ENCODE measurements at regions not wholly inside any gene's neighbourhood (a gene's known extent, or its start where the extent isn't known, plus 50 kb on each side); places are given as distances from the start of the nearest gene placed in this dataset.

DNA sequence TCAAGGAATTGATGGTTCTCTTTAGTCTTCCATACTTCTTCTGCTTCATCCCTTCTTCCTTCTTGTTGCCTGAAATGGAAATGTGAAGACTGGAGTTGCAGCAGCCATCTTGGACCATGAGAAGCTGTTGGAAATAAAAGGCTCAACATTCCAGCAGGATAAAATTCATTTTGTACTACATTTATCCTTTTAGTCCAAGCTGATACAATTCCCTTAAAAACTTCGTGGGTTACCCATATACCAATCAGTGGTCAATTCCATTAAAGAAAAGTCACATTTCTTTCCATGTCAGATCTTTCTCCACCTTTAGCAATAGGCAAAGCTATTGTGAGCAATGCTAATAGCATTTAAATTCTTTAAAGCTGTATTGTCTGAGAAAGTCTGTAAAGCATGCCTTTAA is 141.3 kb upstream of the LYZL2 start:
- H3K79me2 ChIP-seq (ENCODE audit: insufficient read depth, low read length) = no peaks in the 10 kb centered on the region
- no peak overlapping the region for H3K23ac ChIP-seq (ENCODE audit: insufficient read length, low read depth, low read length)
- H2BK15ac ChIP-seq (ENCODE audit: low read depth, low read length) = no peak overlapping the region
- Mint-ChIP-seq H3K36me3 (ENCODE audit: insufficient read depth in 1 of 3, low read depth in 3 of 3) (peaks cover 8 to 24% (median 12%) of the 10 kb centered on the region in 3 experiments), H3K9me3 (peaks cover 36 to 46% of the 10 kb centered on the region in 2 experiments), H3K27me3 (ENCODE audit: low read depth) (peaks cover 4% of the 10 kb centered on the region), H3K4me1 (no peaks in the 10 kb centered on the region), H3K27ac (no peak overlapping the region), H3K4me3 (no peak overlapping the region)
- H3K9ac ChIP-seq (ENCODE audit: extremely low read depth, insufficient read length, low read length) = no peak overlapping the region
- no peak overlapping the region for H2BK12ac ChIP-seq (ENCODE audit: insufficient read length, low read depth, low read length)
- no CpG with 5 or more reads among the region's 1 CpG for WGBS (ENCODE audit: extremely low coverage, insufficient read length, low lambda C conversion rate)
- DNase-seq = no peak
- H3K79me1 ChIP-seq (ENCODE audit: insufficient read depth, low read depth, low read length, poor library complexity, severe bottlenecking) = no peaks in the 10 kb centered on the region
- peaks cover 19% of the 10 kb centered on the region for H3K9me3 ChIP-seq (ENCODE audit: control insufficient read depth, low read depth, low read length)
- H3K23me2 ChIP-seq (ENCODE audit: insufficient read length, low read depth, low read length, poor library complexity, severe bottlenecking) = no peaks in the 10 kb centered on the region
- H2AK5ac ChIP-seq (ENCODE audit: insufficient read length, low read length) = no peak overlapping the region
- TF ChIP-seq, protein P1, sequence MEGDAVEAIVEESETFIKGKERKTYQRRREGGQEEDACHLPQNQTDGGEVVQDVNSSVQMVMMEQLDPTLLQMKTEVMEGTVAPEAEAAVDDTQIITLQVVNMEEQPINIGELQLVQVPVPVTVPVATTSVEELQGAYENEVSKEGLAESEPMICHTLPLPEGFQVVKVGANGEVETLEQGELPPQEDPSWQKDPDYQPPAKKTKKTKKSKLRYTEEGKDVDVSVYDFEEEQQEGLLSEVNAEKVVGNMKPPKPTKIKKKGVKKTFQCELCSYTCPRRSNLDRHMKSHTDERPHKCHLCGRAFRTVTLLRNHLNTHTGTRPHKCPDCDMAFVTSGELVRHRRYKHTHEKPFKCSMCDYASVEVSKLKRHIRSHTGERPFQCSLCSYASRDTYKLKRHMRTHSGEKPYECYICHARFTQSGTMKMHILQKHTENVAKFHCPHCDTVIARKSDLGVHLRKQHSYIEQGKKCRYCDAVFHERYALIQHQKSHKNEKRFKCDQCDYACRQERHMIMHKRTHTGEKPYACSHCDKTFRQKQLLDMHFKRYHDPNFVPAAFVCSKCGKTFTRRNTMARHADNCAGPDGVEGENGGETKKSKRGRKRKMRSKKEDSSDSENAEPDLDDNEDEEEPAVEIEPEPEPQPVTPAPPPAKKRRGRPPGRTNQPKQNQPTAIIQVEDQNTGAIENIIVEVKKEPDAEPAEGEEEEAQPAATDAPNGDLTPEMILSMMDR (conservative IDR thresholded peaks at IDR 0.05) = no peak
- no peak overlapping the region for H3K18ac ChIP-seq (ENCODE audit: insufficient read length, low read depth, low read length)
- no peaks in the 10 kb centered on the region for H4K20me1 ChIP-seq (ENCODE audit: control insufficient read depth, insufficient read depth, insufficient read length)
- no peak overlapping the region for H4K8ac ChIP-seq (replicated peaks; ENCODE audit: insufficient read length, low read depth, low read length)
- no peak overlapping the region for H3K27ac ChIP-seq (ENCODE audit: insufficient read length, low read depth, low read length)
- H3K14ac ChIP-seq (ENCODE audit: insufficient read depth, low read length) = no peak overlapping the region
- H4K5ac ChIP-seq (ENCODE audit: insufficient read length, low read depth, low read length) = no peak overlapping the region
- H3K4me1 ChIP-seq (ENCODE audit: insufficient read depth, low read length) = no peaks in the 10 kb centered on the region
- H2BK120ac ChIP-seq (ENCODE audit: low read depth, low read length, poor library complexity, severe bottlenecking) = no peak overlapping the region
- H2BK20ac ChIP-seq (ENCODE audit: low read depth, low read length, poor library complexity, severe bottlenecking) = no peak overlapping the region
- H4K91ac ChIP-seq (ENCODE audit: insufficient read length, low read depth, low read length) = no peak overlapping the region
- H2BK5ac ChIP-seq (ENCODE audit: insufficient read length, low read length) = no peak overlapping the region
- H3K56ac ChIP-seq (ENCODE audit: insufficient read length, low read depth, low read length) = no peak overlapping the region
- H2AFZ ChIP-seq (ENCODE audit: low read length) = no peak overlapping the region
- no peak overlapping the region for H3K4me2 ChIP-seq (ENCODE audit: insufficient read depth, insufficient read length, low read length)
- H3K27me3 ChIP-seq (ENCODE audit: insufficient read depth, low read length) = no peaks in the 10 kb centered on the region
- no peak overlapping the region for H3T11ph ChIP-seq (ENCODE audit: low read length)
- no peak overlapping the region for H3K4ac ChIP-seq (ENCODE audit: low read depth, low read length)

Measured in H9 (cell line).